Fibroblast of skin of right quadriceps (primary cell): ENCODE measurements at regions not wholly inside any gene's neighbourhood (a gene's known extent, or its start where the extent isn't known, plus 50 kb on each side); places are given as distances from the start of the nearest gene placed in this dataset.
"Not testable (repeated sequence)": the region's sequence is repeated elsewhere in the genome, so short reads cannot be mapped to it uniquely, and the experiment has no call there.

Experiments used
- DNase-seq: peaks from one replicate; pipeline ENCODE4 v3.0.0-alpha.2; 2013

- DNase-seq = no peak
Measured at GRCh38 chr2:220574038-220574437, 946.6 kb downstream of the SLC4A3 start.

DNA sequence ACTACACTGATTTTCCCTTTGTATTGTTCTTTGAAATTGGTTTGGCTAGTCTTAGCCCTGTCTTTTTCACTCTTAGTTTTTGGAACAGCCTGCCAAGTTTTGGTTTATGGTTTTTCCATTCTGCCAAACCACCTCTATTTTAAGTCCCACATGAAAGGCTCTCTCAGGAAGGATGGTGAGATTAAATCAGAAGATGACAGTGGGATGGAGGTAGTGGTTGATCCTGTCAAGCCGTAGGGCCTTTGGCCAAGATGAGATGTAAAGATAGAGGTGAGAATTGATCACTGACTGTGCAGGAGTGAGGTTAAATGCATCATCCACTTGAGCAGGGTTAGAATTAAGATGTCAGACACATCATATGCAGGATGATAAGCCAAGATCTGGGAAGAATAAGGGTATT is 948.5 kb downstream of the SLC4A3 start:
- no peak for DNase-seq

DNA sequence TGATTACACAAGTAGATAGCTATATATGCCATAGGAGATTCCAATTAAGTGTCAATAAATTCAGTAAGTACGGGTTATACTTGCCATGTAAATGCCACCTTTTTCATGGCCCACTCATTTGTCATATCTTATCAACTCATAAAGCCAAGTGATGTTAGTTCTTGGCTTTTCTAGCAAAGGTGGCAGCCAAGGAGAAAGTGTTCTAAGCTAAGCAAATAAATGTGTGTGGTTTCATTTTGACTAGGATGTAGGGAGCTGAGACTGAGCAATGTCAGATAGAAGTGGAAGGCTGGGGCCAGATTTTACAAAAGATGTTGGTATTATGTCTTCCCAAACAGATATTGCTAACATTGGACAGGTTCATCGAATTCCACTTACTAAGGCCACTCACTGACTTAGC is 952.0 kb downstream of the SLC4A3 start:
- no peak for DNase-seq

- DNase-seq = no peak
Measured at GRCh38 chr2:220580113-220580512, 952.7 kb downstream of the SLC4A3 start.

GRCh38 chr2:220583725-220584124 is 956.3 kb downstream of the SLC4A3 start:
- no peak for DNase-seq

- DNase-seq = no peak
Measured at GRCh38 chr2:220585241-220585640, 957.8 kb downstream of the SLC4A3 start.

- no peak for DNase-seq
Measured at GRCh38 chr2:220586980-220587530, 959.6 kb downstream of the SLC4A3 start.

DNA sequence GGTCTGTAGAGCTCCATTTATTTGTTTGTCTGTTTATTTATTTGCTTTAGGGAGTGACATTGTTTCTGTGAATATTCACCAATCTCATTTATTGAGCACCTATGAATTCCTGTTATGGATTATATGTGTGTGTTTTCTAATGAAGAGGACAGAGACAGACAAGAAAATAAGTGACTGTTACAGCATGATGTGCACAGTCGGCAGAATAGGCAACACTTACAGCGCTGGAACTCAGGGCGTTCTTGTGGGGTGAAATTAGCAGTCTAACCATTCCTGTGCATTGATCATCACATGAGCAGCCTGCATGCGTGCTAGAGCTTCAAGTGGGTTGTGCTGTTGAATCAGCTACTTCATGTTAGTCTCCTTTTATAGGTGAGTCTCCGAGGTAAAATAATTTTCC is 960.7 kb downstream of the SLC4A3 start:
- no peak for DNase-seq

DNA sequence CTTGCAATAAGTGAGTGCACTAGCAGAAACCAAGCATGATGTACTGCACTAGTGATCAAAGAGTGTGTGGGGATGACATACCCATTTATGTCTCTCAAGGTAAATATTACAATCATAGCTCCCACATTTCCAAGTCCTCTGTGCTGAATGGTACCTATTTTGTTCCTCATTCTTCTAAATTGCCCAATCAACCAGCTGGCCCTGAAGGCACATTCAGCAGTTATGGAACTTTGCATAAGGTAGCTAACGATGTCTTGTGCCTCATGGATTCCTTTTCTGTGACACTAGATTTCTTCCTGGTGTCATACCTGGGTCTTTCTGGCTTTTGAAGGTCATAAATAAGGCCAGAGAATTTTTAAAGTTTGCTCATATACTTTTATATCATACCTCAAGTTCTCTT is 963.0 kb downstream of the SLC4A3 start:
- DNase-seq = no peak

- no peak for DNase-seq
Measured at GRCh38 chr2:220593526-220593925, 966.1 kb downstream of the SLC4A3 start.

DNA sequence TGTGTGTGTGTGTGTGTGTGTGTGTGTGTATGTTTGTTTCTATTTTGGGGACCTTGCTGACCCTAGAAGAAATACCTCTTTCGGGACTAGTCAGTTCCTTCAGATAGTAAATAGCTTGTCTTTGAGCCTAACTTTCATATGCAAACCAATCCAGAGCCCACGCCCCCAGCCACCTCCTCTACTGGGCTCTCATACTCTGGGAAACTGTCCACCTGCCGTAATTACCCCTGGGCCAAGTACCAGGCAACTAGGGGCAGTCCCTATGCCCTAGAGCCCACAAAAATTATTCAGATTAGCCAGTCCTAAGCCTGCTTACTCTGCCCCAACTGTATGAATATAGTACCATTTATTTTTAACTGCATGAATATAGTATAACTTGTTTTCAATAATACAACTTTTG is 970.4 kb downstream of the EPHA4 start:
- no peak for DNase-seq

DNA sequence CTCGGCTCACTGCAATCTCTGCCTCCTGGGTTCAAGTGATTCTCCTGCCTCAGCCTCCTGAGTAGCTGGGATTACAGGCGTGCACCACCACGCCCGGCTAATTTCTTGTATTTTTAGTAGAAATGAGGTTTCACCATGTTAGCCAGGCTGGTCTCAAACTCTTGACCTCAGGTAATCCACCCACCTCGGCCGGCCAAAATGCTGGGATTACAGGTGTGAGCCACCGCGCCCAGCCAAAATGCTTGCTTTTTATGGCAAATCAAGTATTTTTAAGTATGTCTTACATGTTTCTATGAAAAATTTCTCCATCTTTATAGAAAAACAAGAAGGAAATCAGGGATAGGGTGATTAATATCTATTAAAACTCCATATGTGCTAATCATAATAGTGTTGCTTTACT is 959.1 kb downstream of the EPHA4 start:
- not testable (repeated sequence) for DNase-seq

GRCh38 chr2:220614064-220614463 is 958.0 kb downstream of the EPHA4 start:
- DNase-seq = no peak

GRCh38 chr2:220619525-220620220 is 952.4 kb downstream of the EPHA4 start:
- DNase-seq = no peak

GRCh38 chr2:220626603-220627002 is 945.5 kb downstream of the EPHA4 start:
- DNase-seq = no peak

DNA sequence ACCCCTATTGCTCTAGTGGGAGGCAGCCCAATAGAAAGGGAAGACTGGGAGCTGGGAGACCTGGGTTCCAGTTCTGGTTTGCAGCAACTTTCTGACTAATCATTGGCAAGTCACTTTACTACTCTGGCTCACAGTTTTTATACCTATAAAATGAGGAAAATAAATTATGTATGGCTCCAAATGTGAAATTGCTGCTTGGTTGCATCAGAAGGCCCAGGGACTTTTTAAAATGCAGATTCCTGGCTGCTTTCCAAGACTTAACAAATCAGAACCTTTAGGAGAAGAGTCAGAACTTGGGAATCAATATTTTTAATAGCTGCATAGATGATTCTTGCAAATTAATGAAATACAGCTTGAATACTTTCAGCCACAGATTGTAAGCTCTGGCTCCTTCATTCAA is 943.9 kb downstream of the EPHA4 start:
- peak; percentile 3 for DNase-seq

- no peak for DNase-seq
Measured at GRCh38 chr2:220641137-220641536, 931.0 kb downstream of the EPHA4 start.

GRCh38 chr2:220646424-220646823 is 925.7 kb downstream of the EPHA4 start:
- DNase-seq = no peak

DNA sequence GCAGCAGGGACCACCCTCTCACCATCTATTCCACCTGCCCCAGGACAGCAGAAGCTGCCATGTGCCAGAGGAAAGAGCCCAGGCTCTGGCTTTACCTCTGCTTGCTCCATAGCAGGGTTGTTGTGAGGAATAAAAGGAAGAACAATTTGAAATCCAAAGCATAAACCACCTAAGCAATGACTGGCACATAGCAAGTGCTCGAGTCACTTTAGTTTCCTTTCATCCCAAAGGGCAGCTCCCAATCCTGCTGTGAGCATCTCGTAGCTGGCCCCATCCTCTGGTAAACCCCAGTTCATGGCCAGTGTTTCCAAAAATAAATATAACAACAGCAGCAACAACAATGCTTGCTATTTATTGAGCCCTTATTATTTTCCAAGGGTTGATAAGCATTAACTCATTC is 923.5 kb downstream of the EPHA4 start:
- no peak for DNase-seq

DNA sequence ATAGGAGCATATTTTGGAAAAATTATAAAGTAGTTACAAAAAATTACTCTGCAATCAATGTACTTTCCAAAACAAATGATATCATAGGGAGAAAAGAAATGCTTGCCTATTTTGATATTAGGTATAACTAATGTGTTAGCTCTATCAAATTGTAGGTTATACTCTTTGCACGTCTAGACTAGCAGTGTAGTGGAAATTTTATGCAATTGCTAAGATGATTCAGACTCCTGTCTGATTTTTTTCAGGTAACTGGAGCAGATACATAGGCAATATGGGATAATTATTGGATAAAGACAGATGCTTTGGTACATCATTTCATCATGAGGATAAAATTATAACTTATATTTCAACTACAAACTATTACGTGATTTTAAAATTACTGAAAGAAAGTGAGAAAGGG is 918.3 kb downstream of the EPHA4 start:
- no peak for DNase-seq

- DNase-seq = no peak
Measured at GRCh38 chr2:220654322-220654721, 917.8 kb downstream of the EPHA4 start.

DNA sequence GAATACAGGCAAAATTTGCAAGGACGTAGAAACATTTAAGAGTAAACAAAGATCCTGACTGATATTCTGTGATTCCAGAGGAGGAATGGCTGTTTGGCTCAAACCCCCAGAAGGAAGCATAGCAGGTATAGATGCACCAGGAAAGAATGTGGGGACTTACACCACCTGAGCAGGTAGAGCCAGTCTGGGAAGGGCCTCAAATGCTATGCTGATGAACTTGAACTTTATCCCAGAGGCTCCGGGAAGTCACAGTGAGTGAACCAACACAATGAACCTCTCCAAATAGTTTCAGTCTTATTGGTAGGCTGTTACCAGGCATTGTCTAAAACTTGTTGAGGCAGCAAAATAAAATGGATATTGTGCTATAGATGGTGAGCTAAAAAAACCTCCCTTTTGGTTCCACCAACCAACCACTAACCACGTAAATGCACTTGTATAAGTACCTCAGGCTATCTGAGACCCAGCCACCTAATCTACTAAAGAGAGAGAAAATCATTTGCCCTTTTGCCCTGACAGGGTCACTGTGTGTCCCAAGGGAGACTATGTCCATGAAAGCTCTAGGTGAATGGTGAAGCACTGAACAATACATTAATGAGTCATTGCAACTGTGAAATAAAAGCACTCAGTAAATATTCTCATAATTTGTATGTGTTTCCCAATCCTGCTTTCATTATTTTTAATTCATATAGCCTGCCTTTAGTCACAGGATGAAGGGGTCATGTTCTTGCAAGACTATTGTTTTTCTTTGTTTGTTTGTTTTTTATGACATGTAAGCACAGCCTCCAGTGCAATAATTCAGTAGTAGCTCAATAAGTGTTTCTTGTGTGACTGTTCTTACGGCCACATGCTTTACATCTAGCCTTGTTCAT is 911.6 kb downstream of the EPHA4 start:
- DNase-seq = no peak

GRCh38 chr2:220662431-220662830 is 909.7 kb downstream of the EPHA4 start:
- no peak for DNase-seq

GRCh38 chr2:220663065-220663464 is 909.0 kb downstream of the EPHA4 start:
- no peak for DNase-seq
